HepG2 (cell line): ENCODE measurements at regions not wholly inside any gene's neighbourhood (a gene's known extent, or its start where the extent isn't known, plus 50 kb on each side); places are given as distances from the start of the nearest gene placed in this dataset.

ENCODE experiments used
- ATAC-seq: fragments of 200-7000 bp; cut with Tn5 transposase; 3 replicates; pipeline ENCODE4 v1.9.1; 2020; ENCODE audit warnings: mild to moderate bottlenecking, moderate library complexity
- BruUV-seq: library from RNA; stranded (reverse); fragments of 400-500 nt; replicated peaks from 2 replicates; lab custom pipeline; 2021; lab: Mats Ljungman, UMichigan
- CTCF ChIA-PET: fragments of 300-600 bp; formaldehyde crosslinking; extraction: SDS; loops from one replicate; lab custom pipeline; 2021; ENCODE audit warnings: low total read pairs, inconsistent platforms, low intra/inter-chr PET ratio; lab: Yijun Ruan, JAX
- POLR2A ChIA-PET: fragments of 350-600 bp; sonication (Branson Sonifier 250); formaldehyde crosslinking; loops from one replicate; lab custom pipeline; 2020; ENCODE audit warnings: antibody characterized with exemption, inconsistent platforms; lab: Yijun Ruan, JAX
- DNase-seq: peaks from one replicate; pipeline ENCODE4 v3.0.0-alpha.2; 2015; ENCODE audit warnings: low spot score
- FAIRE-seq: peaks from 3 replicates; lab custom pipeline; 2011; peaks lifted over from hg19 to GRCh38; lab: Jason Lieb, UNC
- H2AFZ ChIP-seq: one replicate; pipeline ENCODE4 v1.6.1; 2011; ENCODE audit warnings: low read length, inconsistent platforms
- H3K27ac ChIP-seq: fragments of 300-600 bp; 3 replicates; pipeline ENCODE4 v1.8.0; 2011; ENCODE audit warnings: mixed run types, mild to moderate bottlenecking, mixed read lengths, low read length, inconsistent platforms; ENCODE audit not compliant: insufficient read depth; ENCODE audit errors: extremely low read length
- H3K27me3 ChIP-seq, 2 experiments: fragments of 200-600 bp in 1 of 2; 2 replicates in 1 of 2; 3 replicates in 1 of 2; pipeline versions ENCODE4 v1.6.0 to v1.8.0; 2011; ENCODE audit warnings: low read length in 2 of 2, mild to moderate bottlenecking in 2 of 2, moderate library complexity in 2 of 2, inconsistent platforms in 1 of 2; ENCODE audit not compliant: insufficient read depth in 2 of 2, control insufficient read depth in 1 of 2
- H3K36me3 ChIP-seq, 2 experiments: fragments of 200-600 bp in 1 of 2; replicated peaks in 1 of 2; 2 replicates in 1 of 2; 3 replicates in 1 of 2; pipeline versions ENCODE4 v1.5.1 to v1.8.0; 2011; ENCODE audit warnings: low read length in 2 of 2, inconsistent platforms in 1 of 2; ENCODE audit not compliant: insufficient read depth in 2 of 2, control insufficient read depth in 1 of 2
- H3K4me1 ChIP-seq: 2 replicates; pipeline ENCODE4 v1.5.1; 2012; ENCODE audit warnings: low read length, inconsistent platforms; ENCODE audit not compliant: insufficient read depth
- H3K4me2 ChIP-seq: 2 replicates; pipeline ENCODE4 v1.6.0; 2011; ENCODE audit warnings: low read depth, low read length, inconsistent platforms
- H3K4me3 ChIP-seq, 3 experiments: fragments of 200-600 bp in 1 of 3; sonication (generic), shearing (Covaris generic) in 1 of 3; replicated peaks in 1 of 3; 2 replicates each; pipeline ENCODE4 v1.5.1; 2011 to 2016; ENCODE audit warnings: low read length in 3 of 3, inconsistent platforms in 2 of 3, low read depth in 2 of 3, mild to moderate bottlenecking in 2 of 3, control low read depth in 1 of 3, mixed read lengths in 1 of 3; ENCODE audit not compliant: insufficient read depth in 1 of 3
- H3K79me2 ChIP-seq: one replicate; pipeline ENCODE4 v1.6.1; 2011; ENCODE audit warnings: low read length, inconsistent platforms; ENCODE audit not compliant: insufficient read depth
- H3K9ac ChIP-seq: 2 replicates; pipeline ENCODE4 v1.6.0; 2011; ENCODE audit warnings: mild to moderate bottlenecking, low read depth, low read length, inconsistent platforms; ENCODE audit not compliant: insufficient read depth
- H3K9me3 ChIP-seq: 2 replicates; pipeline ENCODE4 v1.5.1; 2012; ENCODE audit warnings: mild to moderate bottlenecking, low read length
- H4K20me1 ChIP-seq: 2 replicates; pipeline ENCODE4 v1.6.0; 2011; ENCODE audit warnings: inconsistent platforms, mild to moderate bottlenecking, low read length, moderate library complexity; ENCODE audit not compliant: insufficient read depth
- FOXC1 ChIP-seq: sonication (generic); formaldehyde crosslinking; IDR thresholded peaks from 2 replicates; pipeline ENCODE4 v1.8.0; 2022; ENCODE audit warnings: mild to moderate bottlenecking, missing genetic modification reagents, borderline replicate concordance
- MEIS1 ChIP-seq: sonication (generic); formaldehyde crosslinking; IDR thresholded peaks from 2 replicates; pipeline ENCODE4 v1.9.0; 2021; ENCODE audit warnings: mild to moderate bottlenecking, missing genetic modification reagents, moderate library complexity, borderline replicate concordance
- TEAD2 ChIP-seq: sonication (generic); formaldehyde crosslinking; IDR thresholded peaks from 2 replicates; pipeline ENCODE4 v1.9.0; 2021; ENCODE audit warnings: missing genetic modification reagents
- ZBTB38 ChIP-seq: sonication (generic); formaldehyde crosslinking; IDR thresholded peaks from 2 replicates; pipeline ENCODE4 v1.5.1; 2020; ENCODE audit warnings: mild to moderate bottlenecking, missing genetic modification reagents
- ZBTB8A ChIP-seq: sonication (generic); formaldehyde crosslinking; IDR thresholded peaks from 2 replicates; pipeline ENCODE4 v1.4.0; 2020; ENCODE audit warnings: mild to moderate bottlenecking, low read depth, missing genetic modification reagents, borderline replicate concordance
- ZNF205 ChIP-seq: IDR thresholded peaks from 2 replicates; pipeline ENCODE4 v1.6.1; 2018; ENCODE audit warnings: missing biosample characterization, missing genetic modification reagents
- ZNF44 ChIP-seq: sonication (generic); formaldehyde crosslinking; IDR thresholded peaks from 2 replicates; pipeline ENCODE4 v1.5.1; 2020; ENCODE audit warnings: mild to moderate bottlenecking, missing genetic modification reagents
- ZNF598 ChIP-seq: sonication (generic); formaldehyde crosslinking; IDR thresholded peaks from 2 replicates; pipeline ENCODE4 v1.5.1; 2020; ENCODE audit warnings: mild to moderate bottlenecking, missing genetic modification reagents, borderline replicate concordance
- ZNF746 ChIP-seq: sonication (generic); formaldehyde crosslinking; IDR thresholded peaks from 2 replicates; pipeline ENCODE4 v1.8.0; 2022; ENCODE audit warnings: mild to moderate bottlenecking, missing genetic modification reagents
- ZSCAN21 ChIP-seq: sonication (generic); formaldehyde crosslinking; IDR thresholded peaks from 2 replicates; pipeline ENCODE4 v1.8.0; 2022; ENCODE audit warnings: mild to moderate bottlenecking, missing genetic modification reagents, moderate library complexity, borderline replicate concordance
- WGBS: methylation state at CpG from one replicate; pipeline ENCODE4 v1.1.6; 2017; ENCODE audit warnings: low lambda C conversion rate; 5-methylcytosine and 5-hydroxymethylcytosine counted together
- in situ Hi-C: cut with HindIII; loops from 2 replicates; pipeline ENCODE4 v1.10.0; 2017; ENCODE audit warnings: low pct_unique_long_range_greater_than_20kb; ENCODE audit not compliant: extremely low pct_ligation_motif_present
- intact Hi-C: fragments of 100-400 bp; cut with micrococcal nuclease; formaldehyde crosslinking; loops from one replicate; pipeline ENCODE4 v1.10.0; 2022; ENCODE audit not compliant: unreplicated experiment
- TF ChIP-seq, protein P1 (sequence below): sonication (generic); formaldehyde crosslinking; IDR thresholded peaks from 2 replicates; pipeline ENCODE4 v1.8.0; 2022; ENCODE audit warnings: low read depth, missing genetic modification reagents
- TF ChIP-seq, protein P2 (sequence below): sonication (generic); formaldehyde crosslinking; IDR thresholded peaks from 2 replicates; pipeline ENCODE4 v1.8.1; 2023; ENCODE audit warnings: mild to moderate bottlenecking, missing genetic modification reagents
- TF ChIP-seq, protein P3 (sequence below): sonication (generic); formaldehyde crosslinking; IDR thresholded peaks from 2 replicates; pipeline ENCODE4 v1.5.0; 2020; ENCODE audit warnings: mild to moderate bottlenecking, missing genetic modification reagents, moderate library complexity
- TF ChIP-seq, protein P4 (sequence below): sonication (generic); formaldehyde crosslinking; IDR thresholded peaks from 2 replicates; pipeline ENCODE4 v1.4.0; 2020; ENCODE audit warnings: low read depth, mild to moderate bottlenecking, missing genetic modification reagents
- TF ChIP-seq, protein P5 (sequence below): sonication (generic); formaldehyde crosslinking; IDR thresholded peaks from 2 replicates; pipeline ENCODE4 v1.4.0; 2020; ENCODE audit warnings: missing genetic modification reagents, borderline replicate concordance
- TF ChIP-seq, protein P6 (sequence below): sonication (generic); formaldehyde crosslinking; IDR thresholded peaks from 2 replicates; pipeline ENCODE4 v1.4.0; 2020; ENCODE audit warnings: missing genetic modification reagents

DNA sequence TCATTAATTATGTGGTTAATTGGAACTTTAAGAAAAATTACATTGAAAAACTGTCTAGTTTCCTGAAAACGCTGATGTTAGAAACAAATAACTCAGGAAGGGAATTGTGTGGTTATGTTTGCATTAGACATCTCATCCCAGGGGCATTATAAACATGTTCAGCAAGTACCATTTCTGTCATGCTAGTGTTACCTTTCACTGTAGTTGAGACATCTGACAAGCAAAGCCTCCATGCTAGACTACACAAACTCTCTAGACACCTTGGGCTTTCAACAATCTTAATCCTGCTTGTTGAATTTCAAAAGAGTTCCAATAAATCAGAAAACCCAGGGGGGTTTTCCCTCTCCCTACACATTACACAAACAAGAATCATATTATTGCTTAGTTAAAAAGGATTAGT is 536.8 kb downstream of the KCNT2 start (continued):
- TF ChIP-seq ZSCAN21 (no peak), TEAD2 (CRISPR knock-in tag) (no peak), ZNF44 (CRISPR knock-in tag) (no peak), ZBTB38 (no peak)
- TF ChIP-seq, protein P1, sequence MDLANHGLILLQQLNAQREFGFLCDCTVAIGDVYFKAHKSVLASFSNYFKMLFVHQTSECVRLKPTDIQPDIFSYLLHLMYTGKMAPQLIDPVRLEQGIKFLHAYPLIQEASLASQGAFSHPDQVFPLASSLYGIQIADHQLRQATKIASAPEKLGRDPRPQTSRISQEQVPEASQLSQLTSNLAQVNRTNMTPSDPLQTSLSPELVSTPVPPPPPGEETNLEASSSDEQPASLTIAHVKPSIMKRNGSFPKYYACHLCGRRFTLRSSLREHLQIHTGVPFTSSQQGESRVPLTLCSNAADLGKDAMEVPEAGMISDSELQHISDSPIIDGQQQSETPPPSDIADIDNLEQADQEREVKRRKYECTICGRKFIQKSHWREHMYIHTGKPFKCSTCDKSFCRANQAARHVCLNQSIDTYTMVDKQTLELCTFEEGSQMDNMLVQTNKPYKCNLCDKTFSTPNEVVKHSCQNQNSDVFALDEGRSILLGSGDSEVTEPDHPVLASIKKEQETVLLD (CRISPR knock-in tag): no peak

DNA sequence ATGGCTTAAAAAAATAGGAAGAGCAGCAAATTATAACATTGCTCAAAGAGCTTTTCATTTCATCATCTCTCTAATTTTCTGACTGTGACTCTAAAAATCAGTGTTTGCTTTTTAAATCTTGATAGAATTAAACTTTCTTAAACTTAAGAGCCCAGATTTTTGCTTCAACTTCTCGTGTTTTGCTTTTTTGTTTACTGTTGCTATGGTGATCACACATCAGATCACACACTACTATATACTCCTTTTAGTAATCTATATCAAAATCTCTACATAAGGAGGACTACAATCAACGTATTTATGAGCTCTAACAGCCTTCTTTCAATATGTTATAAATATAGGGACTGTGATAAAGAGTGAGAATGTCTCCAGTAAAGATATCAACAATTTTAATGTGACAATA is 537.3 kb downstream of the KCNT2 start:
- ATAC-seq (no peak), DNase-seq (no peak), FAIRE-seq (no peak)
- WGBS: 0% methylated on average over 2 of the region's 2 CpGs
- in situ Hi-C loops: no loop called here
- Histone ChIP-seq H3K79me2 (no peaks in the 10 kb centered on the region), H3K27ac (no peak overlapping the region), H3K27me3 (no peaks in the 10 kb centered on the region), H3K4me2 (no peak overlapping the region), H3K4me1 (no peaks in the 10 kb centered on the region), H4K20me1 (no peaks in the 10 kb centered on the region; the same call in 1 of the 2 replicates), H3K36me3 (no peaks in the 10 kb centered on the region), H2AFZ (no peak overlapping the region), H3K9ac (no peak overlapping the region), H3K9me3 (no peaks in the 10 kb centered on the region), H3K4me3 (no peak overlapping the region)
- POLR2A ChIA-PET: no interaction called here
- BruUV-seq: no TSS peak
- CTCF ChIA-PET: no interaction called here
- intact Hi-C loops: no loop called here
- TF ChIP-seq FOXC1 (no peak), ZNF746 (no peak), MEIS1 (CRISPR knock-in tag) (no peak), ZNF205 (CRISPR knock-in tag) (no peak), ZNF598 (CRISPR knock-in tag) (no peak), ZBTB8A (CRISPR knock-in tag) (no peak)
- TF ChIP-seq, protein P2, sequence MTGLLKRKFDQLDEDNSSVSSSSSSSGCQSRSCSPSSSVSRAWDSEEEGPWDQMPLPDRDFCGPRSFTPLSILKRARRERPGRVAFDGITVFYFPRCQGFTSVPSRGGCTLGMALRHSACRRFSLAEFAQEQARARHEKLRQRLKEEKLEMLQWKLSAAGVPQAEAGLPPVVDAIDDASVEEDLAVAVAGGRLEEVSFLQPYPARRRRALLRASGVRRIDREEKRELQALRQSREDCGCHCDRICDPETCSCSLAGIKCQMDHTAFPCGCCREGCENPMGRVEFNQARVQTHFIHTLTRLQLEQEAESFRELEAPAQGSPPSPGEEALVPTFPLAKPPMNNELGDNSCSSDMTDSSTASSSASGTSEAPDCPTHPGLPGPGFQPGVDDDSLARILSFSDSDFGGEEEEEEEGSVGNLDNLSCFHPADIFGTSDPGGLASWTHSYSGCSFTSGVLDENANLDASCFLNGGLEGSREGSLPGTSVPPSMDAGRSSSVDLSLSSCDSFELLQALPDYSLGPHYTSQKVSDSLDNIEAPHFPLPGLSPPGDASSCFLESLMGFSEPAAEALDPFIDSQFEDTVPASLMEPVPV: no peak
- TF ChIP-seq, protein P3, sequence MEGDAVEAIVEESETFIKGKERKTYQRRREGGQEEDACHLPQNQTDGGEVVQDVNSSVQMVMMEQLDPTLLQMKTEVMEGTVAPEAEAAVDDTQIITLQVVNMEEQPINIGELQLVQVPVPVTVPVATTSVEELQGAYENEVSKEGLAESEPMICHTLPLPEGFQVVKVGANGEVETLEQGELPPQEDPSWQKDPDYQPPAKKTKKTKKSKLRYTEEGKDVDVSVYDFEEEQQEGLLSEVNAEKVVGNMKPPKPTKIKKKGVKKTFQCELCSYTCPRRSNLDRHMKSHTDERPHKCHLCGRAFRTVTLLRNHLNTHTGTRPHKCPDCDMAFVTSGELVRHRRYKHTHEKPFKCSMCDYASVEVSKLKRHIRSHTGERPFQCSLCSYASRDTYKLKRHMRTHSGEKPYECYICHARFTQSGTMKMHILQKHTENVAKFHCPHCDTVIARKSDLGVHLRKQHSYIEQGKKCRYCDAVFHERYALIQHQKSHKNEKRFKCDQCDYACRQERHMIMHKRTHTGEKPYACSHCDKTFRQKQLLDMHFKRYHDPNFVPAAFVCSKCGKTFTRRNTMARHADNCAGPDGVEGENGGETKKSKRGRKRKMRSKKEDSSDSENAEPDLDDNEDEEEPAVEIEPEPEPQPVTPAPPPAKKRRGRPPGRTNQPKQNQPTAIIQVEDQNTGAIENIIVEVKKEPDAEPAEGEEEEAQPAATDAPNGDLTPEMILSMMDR (CRISPR knock-in tag): no peak
- TF ChIP-seq, protein P4, sequence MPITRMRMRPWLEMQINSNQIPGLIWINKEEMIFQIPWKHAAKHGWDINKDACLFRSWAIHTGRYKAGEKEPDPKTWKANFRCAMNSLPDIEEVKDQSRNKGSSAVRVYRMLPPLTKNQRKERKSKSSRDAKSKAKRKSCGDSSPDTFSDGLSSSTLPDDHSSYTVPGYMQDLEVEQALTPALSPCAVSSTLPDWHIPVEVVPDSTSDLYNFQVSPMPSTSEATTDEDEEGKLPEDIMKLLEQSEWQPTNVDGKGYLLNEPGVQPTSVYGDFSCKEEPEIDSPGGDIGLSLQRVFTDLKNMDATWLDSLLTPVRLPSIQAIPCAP (CRISPR knock-in tag): no peak
- TF ChIP-seq, protein P5, sequence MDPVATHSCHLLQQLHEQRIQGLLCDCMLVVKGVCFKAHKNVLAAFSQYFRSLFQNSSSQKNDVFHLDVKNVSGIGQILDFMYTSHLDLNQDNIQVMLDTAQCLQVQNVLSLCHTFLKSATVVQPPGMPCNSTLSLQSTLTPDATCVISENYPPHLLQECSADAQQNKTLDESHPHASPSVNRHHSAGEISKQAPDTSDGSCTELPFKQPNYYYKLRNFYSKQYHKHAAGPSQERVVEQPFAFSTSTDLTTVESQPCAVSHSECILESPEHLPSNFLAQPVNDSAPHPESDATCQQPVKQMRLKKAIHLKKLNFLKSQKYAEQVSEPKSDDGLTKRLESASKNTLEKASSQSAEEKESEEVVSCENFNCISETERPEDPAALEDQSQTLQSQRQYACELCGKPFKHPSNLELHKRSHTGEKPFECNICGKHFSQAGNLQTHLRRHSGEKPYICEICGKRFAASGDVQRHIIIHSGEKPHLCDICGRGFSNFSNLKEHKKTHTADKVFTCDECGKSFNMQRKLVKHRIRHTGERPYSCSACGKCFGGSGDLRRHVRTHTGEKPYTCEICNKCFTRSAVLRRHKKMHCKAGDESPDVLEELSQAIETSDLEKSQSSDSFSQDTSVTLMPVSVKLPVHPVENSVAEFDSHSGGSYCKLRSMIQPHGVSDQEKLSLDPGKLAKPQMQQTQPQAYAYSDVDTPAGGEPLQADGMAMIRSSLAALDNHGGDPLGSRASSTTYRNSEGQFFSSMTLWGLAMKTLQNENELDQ (CRISPR knock-in tag): no peak
- TF ChIP-seq, protein P6, sequence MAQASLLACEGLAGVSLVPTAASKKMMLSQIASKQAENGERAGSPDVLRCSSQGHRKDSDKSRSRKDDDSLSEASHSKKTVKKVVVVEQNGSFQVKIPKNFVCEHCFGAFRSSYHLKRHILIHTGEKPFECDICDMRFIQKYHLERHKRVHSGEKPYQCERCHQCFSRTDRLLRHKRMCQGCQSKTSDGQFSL: no peak
